ENCODE measurements at regions not wholly inside any gene's neighbourhood (a gene's known extent, or its start where the extent isn't known, plus 50 kb on each side); places are given as distances from the start of the nearest gene placed in this dataset.

DNA sequence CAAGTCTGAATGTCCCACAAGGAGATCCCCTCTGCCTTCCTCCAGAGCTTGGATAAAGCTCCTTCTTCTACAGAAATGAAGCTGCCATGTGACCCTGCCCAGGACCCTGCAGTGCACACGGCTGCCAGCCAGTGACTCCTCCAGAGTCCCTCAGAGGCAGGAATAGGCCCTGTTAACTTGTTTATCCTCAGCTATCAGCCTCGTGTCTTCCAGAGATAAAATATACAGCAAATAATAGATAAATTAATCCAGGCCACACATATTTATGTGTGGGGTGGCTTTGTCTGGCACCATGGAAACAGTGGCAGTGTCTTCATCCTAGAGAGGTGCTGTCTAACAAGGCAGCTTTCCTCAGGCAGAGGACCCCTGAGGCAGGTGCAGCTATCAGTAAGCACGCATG lies 66.7 kb downstream of the TMEM18 start:
- no peak for TF ChIP-seq POLR2A (IDR thresholded peaks at IDR 0.05; ENCODE audit: insufficient read depth in 1 of 2, low read depth in 2 of 2, low read length in 2 of 2)
- no peak for TF ChIP-seq EZH2 (conservative IDR thresholded peaks at IDR 0.05; ENCODE audit: low read depth, low read length)
- TF ChIP-seq, protein P1, sequence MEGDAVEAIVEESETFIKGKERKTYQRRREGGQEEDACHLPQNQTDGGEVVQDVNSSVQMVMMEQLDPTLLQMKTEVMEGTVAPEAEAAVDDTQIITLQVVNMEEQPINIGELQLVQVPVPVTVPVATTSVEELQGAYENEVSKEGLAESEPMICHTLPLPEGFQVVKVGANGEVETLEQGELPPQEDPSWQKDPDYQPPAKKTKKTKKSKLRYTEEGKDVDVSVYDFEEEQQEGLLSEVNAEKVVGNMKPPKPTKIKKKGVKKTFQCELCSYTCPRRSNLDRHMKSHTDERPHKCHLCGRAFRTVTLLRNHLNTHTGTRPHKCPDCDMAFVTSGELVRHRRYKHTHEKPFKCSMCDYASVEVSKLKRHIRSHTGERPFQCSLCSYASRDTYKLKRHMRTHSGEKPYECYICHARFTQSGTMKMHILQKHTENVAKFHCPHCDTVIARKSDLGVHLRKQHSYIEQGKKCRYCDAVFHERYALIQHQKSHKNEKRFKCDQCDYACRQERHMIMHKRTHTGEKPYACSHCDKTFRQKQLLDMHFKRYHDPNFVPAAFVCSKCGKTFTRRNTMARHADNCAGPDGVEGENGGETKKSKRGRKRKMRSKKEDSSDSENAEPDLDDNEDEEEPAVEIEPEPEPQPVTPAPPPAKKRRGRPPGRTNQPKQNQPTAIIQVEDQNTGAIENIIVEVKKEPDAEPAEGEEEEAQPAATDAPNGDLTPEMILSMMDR (CRISPR knock-in tag; IDR thresholded peaks at IDR 0.05), result no peak
- TF ChIP-seq ZNF256 (CRISPR knock-in tag; conservative IDR thresholded peaks at IDR 0.05), result no peak
- TF ChIP-seq MIER2 (CRISPR knock-in tag; IDR thresholded peaks at IDR 0.05), result no peak
- TF ChIP-seq CBX2 (IDR thresholded peaks at IDR 0.05; ENCODE audit: low read depth, low read length), result no peak
- no peak for TF ChIP-seq CBX2 (CRISPR knock-in tag; IDR thresholded peaks at IDR 0.05; ENCODE audit: low read depth)
- no peak for TF ChIP-seq RBM22 (optimal IDR thresholded peaks at IDR 0.05; ENCODE audit: low read length)
- TF ChIP-seq CBFB (CRISPR knock-in tag; IDR thresholded peaks at IDR 0.05), result no peak
- no peak for TF ChIP-seq RAD51 (IDR thresholded peaks at IDR 0.05; ENCODE audit: borderline replicate concordance)
- no peak for TF ChIP-seq HOXA5 (CRISPR knock-in tag; IDR thresholded peaks at IDR 0.05)
- TF ChIP-seq CREB1 (IDR thresholded peaks at IDR 0.05), result no peak
- no peak for TF ChIP-seq CREB1 (CRISPR knock-in tag; IDR thresholded peaks at IDR 0.05)
- TF ChIP-seq, protein P2, sequence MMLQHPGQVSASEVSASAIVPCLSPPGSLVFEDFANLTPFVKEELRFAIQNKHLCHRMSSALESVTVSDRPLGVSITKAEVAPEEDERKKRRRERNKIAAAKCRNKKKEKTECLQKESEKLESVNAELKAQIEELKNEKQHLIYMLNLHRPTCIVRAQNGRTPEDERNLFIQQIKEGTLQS (CRISPR knock-in tag; IDR thresholded peaks at IDR 0.05), result no peak

All from HepG2 (cell line).